HG03432 (cell line): ENCODE measurements at regions not wholly inside any gene's neighbourhood (a gene's known extent, or its start where the extent isn't known, plus 50 kb on each side); places are given as distances from the start of the nearest gene placed in this dataset.

Experiments used
- ATAC-seq: cut with Tn5 transposase; IDR thresholded peaks from one replicate; pipeline ENCODE4 v1.9.1; 2021; ENCODE audit warnings: mild to moderate bottlenecking, moderate library complexity; ENCODE audit not compliant: unreplicated experiment

DNA sequence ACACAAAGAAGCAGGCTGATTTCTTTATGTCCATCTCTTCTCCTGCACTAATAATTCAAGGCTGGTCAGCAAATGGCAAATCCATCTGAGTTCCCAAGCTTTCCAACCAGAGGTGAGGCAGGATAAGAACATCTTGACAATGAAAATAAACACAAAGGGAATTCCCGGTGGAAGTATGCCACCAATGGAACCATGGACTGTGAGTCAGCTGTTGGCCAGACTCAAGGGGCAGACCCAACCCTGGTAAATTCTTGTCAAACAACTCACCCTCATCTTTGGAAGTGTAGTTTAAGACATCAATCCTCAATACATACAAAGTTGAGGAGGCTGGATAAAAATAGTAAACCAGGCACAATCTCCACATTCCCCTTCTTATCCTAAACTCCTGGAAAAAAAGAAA lies 74.3 kb upstream of the CES5A start:
- ATAC-seq: no peak

DNA sequence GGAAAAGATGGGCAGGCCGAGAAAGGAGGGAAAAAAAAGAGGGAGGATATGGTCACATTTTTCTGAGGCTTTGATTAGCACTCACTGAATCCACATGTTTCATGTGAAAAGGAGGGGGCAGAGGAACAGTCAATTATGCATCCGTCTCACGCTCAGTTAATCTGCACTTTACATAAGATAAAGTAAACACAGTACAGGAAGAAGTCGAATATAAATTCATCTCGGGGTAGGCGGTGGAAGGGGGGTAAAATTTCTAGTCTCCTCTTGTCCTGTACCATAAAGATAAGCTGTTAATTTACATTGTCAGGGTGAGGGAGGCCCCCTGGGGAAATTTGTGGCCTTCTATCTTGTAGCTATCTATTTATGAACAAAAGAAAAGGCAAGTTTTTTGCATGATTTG lies 73.1 kb upstream of the CES5A start:
- no peak for ATAC-seq

GRCh38 chr16:55947366-55947765 lies 72.2 kb upstream of the CES5A start:
- no peak for ATAC-seq

- no peak for ATAC-seq
Measured at GRCh38 chr16:55944377-55944802, 69.2 kb upstream of the CES5A start.

GRCh38 chr16:55943267-55943666 lies 68.1 kb upstream of the CES5A start:
- ATAC-seq: no peak

DNA sequence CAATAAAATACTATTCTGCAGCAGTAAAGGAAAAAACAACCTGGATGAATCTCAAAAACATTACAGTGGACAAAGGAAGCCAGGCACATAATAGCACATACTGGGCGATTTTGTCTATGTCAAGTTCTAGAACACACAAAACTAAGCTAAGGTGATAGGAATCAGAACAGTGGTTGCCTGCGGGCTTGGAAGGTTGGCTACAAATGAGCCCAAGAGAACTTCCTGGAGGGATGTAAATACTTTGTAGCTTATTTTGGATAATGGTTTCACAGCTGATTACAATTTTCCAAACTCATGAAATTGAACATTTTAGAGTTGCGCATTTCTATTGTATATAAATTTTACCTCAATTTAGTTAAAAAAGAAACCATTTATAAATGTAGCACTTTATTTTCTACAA lies 67.6 kb upstream of the CES5A start:
- ATAC-seq: no peak

DNA sequence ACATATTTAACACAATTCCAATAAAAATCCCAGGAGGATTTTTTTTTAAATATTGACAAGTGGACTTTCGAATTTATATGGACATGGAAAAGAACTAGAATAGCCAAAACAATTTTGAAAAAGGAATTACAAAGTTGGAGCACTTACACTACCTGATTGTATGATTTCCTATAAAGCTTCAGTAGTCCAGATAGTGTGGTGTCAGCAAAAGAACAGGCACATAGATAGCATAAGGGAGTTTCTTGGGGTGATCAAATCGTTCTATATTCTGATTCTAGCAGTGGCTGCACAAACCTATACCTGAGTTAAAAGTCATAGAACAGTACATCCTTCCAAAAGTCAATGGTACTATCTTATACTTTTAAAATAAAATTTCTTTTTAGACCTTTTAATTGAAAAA lies 66.4 kb upstream of the CES5A start:
- ATAC-seq: no peak

DNA sequence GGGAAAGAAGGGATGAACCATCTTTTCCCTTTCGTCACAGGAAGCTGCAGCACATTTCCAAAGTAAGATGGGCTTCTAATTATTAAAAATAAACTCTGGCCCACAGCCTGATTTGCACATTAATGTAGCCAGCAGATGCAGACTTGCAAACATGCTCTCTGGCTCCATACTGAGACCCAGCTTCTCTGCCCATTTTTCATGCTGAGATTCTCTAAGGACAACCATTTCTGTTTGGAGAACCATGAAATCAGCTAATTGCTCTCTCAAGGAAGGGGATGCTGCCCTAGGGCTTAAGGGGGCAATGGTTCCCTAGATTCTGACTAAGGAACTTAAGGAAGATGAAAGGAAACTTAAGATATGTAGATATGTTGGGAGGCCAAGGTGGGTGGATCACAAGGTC lies 63.0 kb upstream of the CES5A start:
- no peak for ATAC-seq

DNA sequence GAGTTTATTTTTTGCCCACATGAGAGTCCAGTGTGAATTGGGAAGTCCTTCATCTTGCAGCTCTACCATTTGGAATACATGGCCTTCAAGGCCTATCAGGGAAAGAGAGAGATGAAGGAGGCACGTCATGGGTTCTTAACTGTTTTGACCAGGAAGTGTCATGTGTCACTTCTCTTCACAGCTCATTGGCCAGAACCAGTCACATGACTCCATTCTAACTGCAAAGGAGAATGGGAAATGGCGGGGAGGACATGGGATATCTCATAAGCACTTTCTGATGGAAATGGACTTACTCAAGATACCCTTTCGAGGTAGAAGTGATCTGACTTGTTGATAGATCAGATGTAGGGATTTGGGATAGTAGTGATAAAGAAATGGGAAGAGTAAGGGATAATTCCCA lies 57.9 kb upstream of the CES5A start:
- no peak for ATAC-seq

- no peak for ATAC-seq
Measured at GRCh38 chr16:55930036-55930435, 54.9 kb upstream of the CES5A start.

DNA sequence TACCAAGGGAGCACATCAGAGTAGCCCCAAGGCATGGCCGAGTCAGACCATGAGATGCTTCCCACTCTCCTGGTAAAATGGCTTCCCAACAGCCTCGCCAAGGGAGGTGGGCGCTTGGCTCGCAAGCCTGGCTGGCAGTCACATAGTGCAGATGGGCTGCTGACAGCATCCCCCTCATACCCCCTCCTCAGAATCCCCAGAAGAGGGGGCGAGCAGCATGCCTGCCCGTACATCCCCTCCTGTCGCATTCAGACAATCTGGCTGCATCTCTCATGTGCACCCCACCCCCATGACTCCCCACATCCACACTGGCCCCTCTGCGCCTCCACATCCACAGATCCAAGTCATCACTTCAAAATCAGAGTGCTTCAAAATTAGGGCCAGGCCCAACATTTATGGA lies 54.0 kb upstream of the CES5A start:
- no peak for ATAC-seq

DNA sequence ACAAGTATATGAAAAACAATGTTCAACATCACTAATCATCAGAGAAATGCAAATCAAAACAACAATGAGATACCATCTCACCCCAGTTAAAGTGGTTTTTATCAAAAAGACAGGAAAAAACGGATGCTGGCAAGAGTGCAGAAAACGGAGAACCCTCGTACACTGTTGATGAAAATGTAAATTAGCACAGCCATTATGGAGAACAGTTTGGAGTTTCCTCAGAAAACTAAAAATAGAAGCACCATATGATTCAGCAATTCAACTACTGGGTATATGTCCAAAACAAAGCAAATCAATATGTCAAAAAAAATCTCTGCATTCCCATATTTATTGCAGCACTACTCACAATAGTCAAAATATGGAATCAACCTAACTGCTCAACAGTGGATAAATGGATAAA lies 50.1 kb upstream of the CES5A start:
- ATAC-seq: no peak
